ENCODE measurements at regions not wholly inside any gene's neighbourhood (a gene's known extent, or its start where the extent isn't known, plus 50 kb on each side); places are given as distances from the start of the nearest gene placed in this dataset.

- no peaks in the 10 kb centered on the region for H3K36me3 ChIP-seq (ENCODE audit: low read depth)
- TF ChIP-seq, protein P1, sequence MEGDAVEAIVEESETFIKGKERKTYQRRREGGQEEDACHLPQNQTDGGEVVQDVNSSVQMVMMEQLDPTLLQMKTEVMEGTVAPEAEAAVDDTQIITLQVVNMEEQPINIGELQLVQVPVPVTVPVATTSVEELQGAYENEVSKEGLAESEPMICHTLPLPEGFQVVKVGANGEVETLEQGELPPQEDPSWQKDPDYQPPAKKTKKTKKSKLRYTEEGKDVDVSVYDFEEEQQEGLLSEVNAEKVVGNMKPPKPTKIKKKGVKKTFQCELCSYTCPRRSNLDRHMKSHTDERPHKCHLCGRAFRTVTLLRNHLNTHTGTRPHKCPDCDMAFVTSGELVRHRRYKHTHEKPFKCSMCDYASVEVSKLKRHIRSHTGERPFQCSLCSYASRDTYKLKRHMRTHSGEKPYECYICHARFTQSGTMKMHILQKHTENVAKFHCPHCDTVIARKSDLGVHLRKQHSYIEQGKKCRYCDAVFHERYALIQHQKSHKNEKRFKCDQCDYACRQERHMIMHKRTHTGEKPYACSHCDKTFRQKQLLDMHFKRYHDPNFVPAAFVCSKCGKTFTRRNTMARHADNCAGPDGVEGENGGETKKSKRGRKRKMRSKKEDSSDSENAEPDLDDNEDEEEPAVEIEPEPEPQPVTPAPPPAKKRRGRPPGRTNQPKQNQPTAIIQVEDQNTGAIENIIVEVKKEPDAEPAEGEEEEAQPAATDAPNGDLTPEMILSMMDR (IDR thresholded peaks at IDR 0.05), result no peak
- H3K4me1 ChIP-seq (ENCODE audit: low read depth), result no peaks in the 10 kb centered on the region
- intact Hi-C loops (cut with DNase I, micrococcal nuclease), result no loop called here
- peaks cover 8% of the 10 kb centered on the region for H3K9me3 ChIP-seq
- no peak overlapping the region for H3K4me3 ChIP-seq
- no peak for DNase-seq
- ATAC-seq, result no peak
Observed at GRCh38 chr4:25474690-25475089, 97.6 kb downstream of the ANAPC4 start.

GRCh38 chr4:25477221-25477620 is 100.2 kb downstream of the ANAPC4 start:
- Histone ChIP-seq H3K36me3 (ENCODE audit: low read depth) (no peaks in the 10 kb centered on the region), H3K4me3 (no peak overlapping the region), H3K9me3 (peaks cover 2% of the 10 kb centered on the region), H3K4me1 (ENCODE audit: low read depth) (no peaks in the 10 kb centered on the region)
- ATAC-seq, result no peak
- TF ChIP-seq, protein P1 (IDR thresholded peaks at IDR 0.05), result no peak
- no peak for DNase-seq
- intact Hi-C loops (cut with DNase I, micrococcal nuclease), result no loop called here

DNA sequence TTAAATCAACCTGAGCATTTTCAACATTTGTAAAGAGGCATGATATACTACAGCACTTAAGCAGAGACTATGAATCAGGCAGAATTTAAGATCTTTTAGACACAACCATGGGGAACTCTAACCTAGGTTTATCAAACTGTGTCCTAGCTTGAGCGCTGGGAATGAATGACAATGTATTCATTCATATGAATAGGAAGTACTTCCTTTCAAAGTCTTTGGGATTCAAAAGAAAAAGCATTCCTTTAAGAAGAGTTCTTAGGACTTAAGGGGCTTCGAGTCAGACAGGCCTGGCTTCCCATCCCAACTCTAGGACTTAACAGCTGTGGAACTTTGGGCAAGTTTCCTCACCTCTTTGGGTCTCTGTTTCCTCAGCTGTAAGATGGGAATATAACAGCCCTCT is 104.6 kb downstream of the ANAPC4 start:
- intact Hi-C loops (cut with DNase I, micrococcal nuclease), result no loop called here
- DNase-seq, result no peak
- Histone ChIP-seq H3K36me3 (ENCODE audit: low read depth) (no peaks in the 10 kb centered on the region), H3K9me3 (no peaks in the 10 kb centered on the region), H3K4me1 (ENCODE audit: low read depth) (no peaks in the 10 kb centered on the region), H3K4me3 (no peak overlapping the region)
- ATAC-seq, result no peak
- TF ChIP-seq, protein P1 (IDR thresholded peaks at IDR 0.05), result no peak

GRCh38 chr4:25484243-25484721 is 107.2 kb downstream of the ANAPC4 start:
- Histone ChIP-seq H3K36me3 (ENCODE audit: low read depth) (no peaks in the 10 kb centered on the region), H3K9me3 (peaks cover 4% of the 10 kb centered on the region), H3K4me1 (ENCODE audit: low read depth) (no peaks in the 10 kb centered on the region), H3K4me3 (no peak overlapping the region)
- DNase-seq (no peak), ATAC-seq (no peak)
- intact Hi-C loops (cut with DNase I, micrococcal nuclease), result no loop called here
- TF ChIP-seq, protein P1 (IDR thresholded peaks at IDR 0.05), result no peak

DNA sequence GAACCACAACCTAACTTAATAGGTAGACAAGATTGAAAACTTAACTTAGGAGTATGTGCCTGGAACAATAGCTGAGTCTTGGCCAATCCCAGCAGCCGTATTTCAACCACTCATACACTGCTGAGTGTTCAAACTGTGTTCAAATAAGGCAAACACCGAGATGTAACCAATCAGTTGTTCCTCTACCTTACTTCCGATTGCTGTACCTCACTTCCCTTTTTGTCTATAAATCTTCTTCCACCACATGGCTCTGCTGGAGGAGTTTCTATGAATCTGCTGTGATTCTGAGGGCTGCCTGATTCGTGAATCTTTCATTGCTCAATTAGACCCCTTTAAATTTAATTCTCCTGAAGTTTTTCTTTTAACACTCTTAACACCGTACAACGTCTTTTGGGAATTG is 108.0 kb downstream of the ANAPC4 start:
- Histone ChIP-seq H3K9me3 (peaks cover 4% of the 10 kb centered on the region), H3K36me3 (ENCODE audit: low read depth) (no peaks in the 10 kb centered on the region), H3K4me1 (ENCODE audit: low read depth) (no peaks in the 10 kb centered on the region), H3K4me3 (no peak overlapping the region)
- DNase-seq, result no peak
- TF ChIP-seq, protein P1 (IDR thresholded peaks at IDR 0.05), result no peak
- no peak for ATAC-seq
- intact Hi-C loops (cut with DNase I, micrococcal nuclease), result no loop called here

GRCh38 chr4:25486171-25486570 is 109.1 kb downstream of the ANAPC4 start:
- Histone ChIP-seq H3K4me3 (no peak overlapping the region), H3K4me1 (ENCODE audit: low read depth) (no peaks in the 10 kb centered on the region), H3K9me3 (peaks cover 4% of the 10 kb centered on the region), H3K36me3 (ENCODE audit: low read depth) (no peaks in the 10 kb centered on the region)
- ATAC-seq (no peak), DNase-seq (no peak)
- intact Hi-C loops (cut with DNase I, micrococcal nuclease), result no loop called here
- TF ChIP-seq, protein P1 (IDR thresholded peaks at IDR 0.05), result no peak
